ENCODE measurements at regions not wholly inside any gene's neighbourhood (a gene's known extent, or its start where the extent isn't known, plus 50 kb on each side); places are given as distances from the start of the nearest gene placed in this dataset.

GRCh38 chr9:75372499-75373268 is 284.4 kb downstream of the OSTF1 start:
- Histone ChIP-seq H3K27ac (ENCODE audit: low read length) (no peak overlapping the region), H3K27me3 (ENCODE audit: low read depth, low read length) (no peaks in the 10 kb centered on the region), H3K9me3 (ENCODE audit: insufficient read depth, low read length) (no peaks in the 10 kb centered on the region), H3K4me2 (ENCODE audit: low read length) (no peak overlapping the region), H3K36me3 (replicated peaks; ENCODE audit: low read depth, low read length) (no peaks in the 10 kb centered on the region), H3K4me3 (ENCODE audit: low read length) (no peak overlapping the region), H2AFZ (ENCODE audit: low read depth, low read length) (no peak overlapping the region), H4K20me1 (ENCODE audit: insufficient read depth, low read length) (no peaks in the 10 kb centered on the region), H3K79me2 (ENCODE audit: low read length) (no peaks in the 10 kb centered on the region), H3K9ac (ENCODE audit: low read length) (no peak overlapping the region), H3K4me1 (ENCODE audit: low read length) (no peaks in the 10 kb centered on the region)
- TF ChIP-seq EZH2phosphoT487 (IDR thresholded peaks at IDR 0.05; ENCODE audit: low read depth) (no peak), CTCF (IDR thresholded peaks at IDR 0.05; ENCODE audit: low read depth, low read length) (no peak)

- Histone ChIP-seq H3K79me2 (ENCODE audit: low read length) (no peaks in the 10 kb centered on the region), H4K20me1 (ENCODE audit: insufficient read depth, low read length) (no peaks in the 10 kb centered on the region), H3K27ac (ENCODE audit: low read length) (no peak overlapping the region), H2AFZ (ENCODE audit: low read depth, low read length) (no peak overlapping the region), H3K9ac (ENCODE audit: low read length) (no peak overlapping the region), H3K36me3 (replicated peaks; ENCODE audit: low read depth, low read length) (no peaks in the 10 kb centered on the region), H3K9me3 (ENCODE audit: insufficient read depth, low read length) (no peaks in the 10 kb centered on the region), H3K27me3 (ENCODE audit: low read depth, low read length) (no peaks in the 10 kb centered on the region), H3K4me1 (ENCODE audit: low read length) (no peaks in the 10 kb centered on the region), H3K4me3 (ENCODE audit: low read length) (no peak overlapping the region), H3K4me2 (ENCODE audit: low read length) (no peak overlapping the region)
- no peak for TF ChIP-seq EZH2phosphoT487 (IDR thresholded peaks at IDR 0.05; ENCODE audit: low read depth)
- TF ChIP-seq CTCF (IDR thresholded peaks at IDR 0.05; ENCODE audit: low read depth, low read length): no peak
Measured at GRCh38 chr9:75376680-75377254, 288.5 kb downstream of the OSTF1 start.

- no peaks in the 10 kb centered on the region for H3K27me3 ChIP-seq (ENCODE audit: low read depth, low read length)
- H4K20me1 ChIP-seq (ENCODE audit: insufficient read depth, low read length): no peaks in the 10 kb centered on the region
- H3K36me3 ChIP-seq (replicated peaks; ENCODE audit: low read depth, low read length): no peaks in the 10 kb centered on the region
- H3K27ac ChIP-seq (ENCODE audit: low read length): no peak overlapping the region
- H3K4me1 ChIP-seq (ENCODE audit: low read length): no peaks in the 10 kb centered on the region
- no peak for TF ChIP-seq CTCF (IDR thresholded peaks at IDR 0.05; ENCODE audit: low read depth, low read length)
- TF ChIP-seq EZH2phosphoT487 (IDR thresholded peaks at IDR 0.05; ENCODE audit: low read depth): no peak
- H3K4me3 ChIP-seq (ENCODE audit: low read length): no peak overlapping the region
- H3K9ac ChIP-seq (ENCODE audit: low read length): no peak overlapping the region
- H3K9me3 ChIP-seq (ENCODE audit: insufficient read depth, low read length): no peaks in the 10 kb centered on the region
- no peak overlapping the region for H3K4me2 ChIP-seq (ENCODE audit: low read length)
- no peak overlapping the region for H2AFZ ChIP-seq (ENCODE audit: low read depth, low read length)
- H3K79me2 ChIP-seq (ENCODE audit: low read length): no peaks in the 10 kb centered on the region
Measured at GRCh38 chr9:75378036-75378435, 289.7 kb downstream of the OSTF1 start.

GRCh38 chr9:75378926-75379325 is 290.6 kb downstream of the OSTF1 start:
- Histone ChIP-seq H2AFZ (ENCODE audit: low read depth, low read length) (no peak overlapping the region), H3K4me1 (ENCODE audit: low read length) (no peaks in the 10 kb centered on the region)

More at GRCh38 chr9:75378926-75379325, 290.6 kb downstream of the OSTF1 start:
- Histone ChIP-seq H3K27me3 (ENCODE audit: low read depth, low read length) (no peaks in the 10 kb centered on the region), H4K20me1 (ENCODE audit: insufficient read depth, low read length) (no peaks in the 10 kb centered on the region), H3K36me3 (replicated peaks; ENCODE audit: low read depth, low read length) (no peaks in the 10 kb centered on the region), H3K4me3 (ENCODE audit: low read length) (no peak overlapping the region), H3K9ac (ENCODE audit: low read length) (no peak overlapping the region), H3K9me3 (ENCODE audit: insufficient read depth, low read length) (no peaks in the 10 kb centered on the region), H3K4me2 (ENCODE audit: low read length) (no peak overlapping the region), H3K27ac (ENCODE audit: low read length) (no peak overlapping the region), H3K79me2 (ENCODE audit: low read length) (no peaks in the 10 kb centered on the region)
- TF ChIP-seq CTCF (IDR thresholded peaks at IDR 0.05; ENCODE audit: low read depth, low read length) (no peak), EZH2phosphoT487 (IDR thresholded peaks at IDR 0.05; ENCODE audit: low read depth) (no peak)

Measured in OCI-LY3 (cell line).